Osteoblast (primary cell): ENCODE measurements at regions not wholly inside any gene's neighbourhood (a gene's known extent, or its start where the extent isn't known, plus 50 kb on each side); places are given as distances from the start of the nearest gene placed in this dataset.

Experiments
- DNase-seq: peaks from one replicate; pipeline ENCODE4 v3.0.0; 2011; ENCODE audit warnings: low spot score, mixed read lengths; ENCODE audit not compliant: insufficient read length; ENCODE audit errors: missing footprints
- H2AFZ ChIP-seq: 2 replicates; pipeline ENCODE4 v1.6.0; 2011; ENCODE audit warnings: mild to moderate bottlenecking, low read length
- H3K27ac ChIP-seq: 2 replicates; pipeline ENCODE4 v1.5.1; 2011; ENCODE audit warnings: mild to moderate bottlenecking, low read depth, low read length, moderate library complexity
- H3K27me3 ChIP-seq: 2 replicates; pipeline ENCODE4 v1.6.0; 2012; ENCODE audit warnings: mild to moderate bottlenecking, control low read depth, inconsistent platforms, low read length, moderate library complexity; ENCODE audit not compliant: insufficient read depth
- H3K36me3 ChIP-seq: 2 replicates; pipeline ENCODE4 v1.5.1; 2011; ENCODE audit warnings: mild to moderate bottlenecking, low read length, control low read depth, moderate library complexity; ENCODE audit not compliant: insufficient read depth
- H3K4me1 ChIP-seq: 2 replicates; pipeline ENCODE4 v1.5.1; 2011; ENCODE audit warnings: mild to moderate bottlenecking, low read length, control low read depth, moderate library complexity; ENCODE audit not compliant: insufficient read depth
- H3K4me2 ChIP-seq: 2 replicates; pipeline ENCODE4 v1.6.0; 2011; ENCODE audit warnings: mild to moderate bottlenecking, low read length; ENCODE audit not compliant: insufficient read depth
- H3K4me3 ChIP-seq: fragments of 200-600 bp; sonication (generic); 3 replicates; pipeline ENCODE4 v1.5.1; 2012; ENCODE audit warnings: mild to moderate bottlenecking, low read length, inconsistent platforms; ENCODE audit not compliant: insufficient read depth
- H3K79me2 ChIP-seq: 2 replicates; pipeline ENCODE4 v1.6.0; 2012; ENCODE audit warnings: mild to moderate bottlenecking, low read length, control low read depth, inconsistent platforms; ENCODE audit not compliant: insufficient read depth
- H3K9me3 ChIP-seq: 2 replicates; pipeline ENCODE4 v1.5.1; 2011; ENCODE audit warnings: low read depth, low read length, control low read depth
- H4K20me1 ChIP-seq: 2 replicates; pipeline ENCODE4 v1.6.0; 2012; ENCODE audit warnings: mild to moderate bottlenecking, low read length, control low read depth; ENCODE audit not compliant: insufficient read depth
- CTCF ChIP-seq: IDR thresholded peaks from 2 replicates; pipeline ENCODE4 v1.5.1; 2011; ENCODE audit warnings: mild to moderate bottlenecking, low read depth, low read length, moderate library complexity; ENCODE audit errors: extremely low read depth

GRCh38 chr4:42824278-42824977, 68.1 kb upstream of the GRXCR1 start:
- H3K36me3 ChIP-seq = no peaks in the 10 kb centered on the region
- TF ChIP-seq CTCF = no peak

DNA sequence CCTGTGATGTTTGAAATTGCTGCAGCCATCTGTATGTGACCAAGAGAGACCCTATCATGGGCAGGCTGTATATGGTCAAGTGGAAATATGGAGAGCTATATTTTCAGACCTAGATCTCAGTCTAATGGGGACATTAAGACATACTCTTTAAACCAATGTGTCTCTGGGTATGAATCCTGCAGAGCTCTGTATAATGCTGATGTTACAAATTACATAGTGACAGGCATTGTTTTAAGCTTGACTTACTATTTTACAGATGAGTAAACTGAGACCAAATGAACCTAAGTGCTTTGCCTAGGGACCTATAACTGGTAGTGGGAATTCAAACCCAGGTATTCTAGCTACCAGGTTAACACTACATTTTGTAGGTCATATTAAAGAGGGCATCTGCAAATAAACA, 71.3 kb upstream of the GRXCR1 start:
- no peaks in the 10 kb centered on the region for H3K27me3 ChIP-seq
- H2AFZ ChIP-seq = no peak overlapping the region
- H3K79me2 ChIP-seq = no peaks in the 10 kb centered on the region
- no peak overlapping the region for H3K4me3 ChIP-seq
- TF ChIP-seq CTCF = no peak
- no peaks in the 10 kb centered on the region for H4K20me1 ChIP-seq
- no peaks in the 10 kb centered on the region for H3K4me1 ChIP-seq
- DNase-seq = no peak
- H3K4me2 ChIP-seq = no peak overlapping the region
- H3K27ac ChIP-seq = no peak overlapping the region
- no peaks in the 10 kb centered on the region for H3K9me3 ChIP-seq
- H3K36me3 ChIP-seq = no peaks in the 10 kb centered on the region

More at GRCh38 chr4:42824278-42824977, 68.1 kb upstream of the GRXCR1 start:
- Histone ChIP-seq H3K27ac (no peak overlapping the region), H3K9me3 (no peaks in the 10 kb centered on the region), H3K79me2 (no peaks in the 10 kb centered on the region), H4K20me1 (no peaks in the 10 kb centered on the region), H3K27me3 (no peaks in the 10 kb centered on the region), H3K4me2 (no peak overlapping the region), H2AFZ (no peak overlapping the region), H3K4me1 (no peaks in the 10 kb centered on the region), H3K4me3 (no peak overlapping the region)
- no peak for DNase-seq

DNA sequence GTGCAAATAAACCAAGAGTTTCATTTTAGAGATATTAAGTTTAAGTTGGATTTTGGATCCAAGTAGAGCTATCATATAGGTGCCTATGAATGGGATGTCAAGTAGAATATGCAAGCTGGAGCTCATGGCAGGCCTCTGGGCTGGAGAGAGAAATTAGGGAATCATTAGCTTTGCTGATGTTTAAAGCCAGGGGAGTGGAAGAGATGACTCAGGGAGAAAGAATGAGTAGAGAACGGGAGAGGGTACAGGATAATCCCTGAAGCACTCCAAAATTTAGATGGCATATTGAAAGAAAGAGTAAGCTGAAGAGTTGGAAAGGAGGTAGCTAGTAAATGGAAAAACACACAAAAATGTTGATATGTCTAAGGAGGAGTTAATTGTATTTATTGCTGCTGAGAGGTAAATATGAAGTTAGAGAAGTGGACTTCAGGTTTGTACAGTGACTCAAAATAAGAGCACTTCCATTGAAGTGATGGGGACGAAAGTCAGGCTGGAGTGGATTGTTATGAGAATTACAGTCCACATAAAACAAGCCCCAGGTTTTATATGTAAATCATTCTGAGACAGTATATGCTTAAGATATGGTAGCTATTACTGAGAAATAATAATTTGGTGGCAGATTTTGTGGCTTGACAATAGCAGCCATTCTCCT, 72.5 kb upstream of the GRXCR1 start:
- no peaks in the 10 kb centered on the region for H3K36me3 ChIP-seq
- H3K4me3 ChIP-seq = no peak overlapping the region
- H3K4me1 ChIP-seq = no peaks in the 10 kb centered on the region
- H3K27me3 ChIP-seq = no peaks in the 10 kb centered on the region
- TF ChIP-seq CTCF = no peak
- DNase-seq = no peak
- no peaks in the 10 kb centered on the region for H3K79me2 ChIP-seq
- no peak overlapping the region for H2AFZ ChIP-seq
- no peak overlapping the region for H3K27ac ChIP-seq
- H3K9me3 ChIP-seq = no peaks in the 10 kb centered on the region
- no peaks in the 10 kb centered on the region for H4K20me1 ChIP-seq
- H3K4me2 ChIP-seq = no peak overlapping the region

- no peak for TF ChIP-seq CTCF
- no peaks in the 10 kb centered on the region for H3K79me2 ChIP-seq
- H3K27ac ChIP-seq = no peak overlapping the region
- no peaks in the 10 kb centered on the region for H3K36me3 ChIP-seq
- no peaks in the 10 kb centered on the region for H3K4me1 ChIP-seq
- no peaks in the 10 kb centered on the region for H3K27me3 ChIP-seq
- DNase-seq = no peak
- H3K4me2 ChIP-seq = no peak overlapping the region
- no peaks in the 10 kb centered on the region for H3K9me3 ChIP-seq
- H3K4me3 ChIP-seq = no peak overlapping the region
- no peaks in the 10 kb centered on the region for H4K20me1 ChIP-seq
- no peak overlapping the region for H2AFZ ChIP-seq
These were observed 74.6 kb upstream of the GRXCR1 start for GRCh38 chr4:42817913-42818312.
